Natural killer cell (primary cell): ENCODE measurements at regions not wholly inside any gene's neighbourhood (a gene's known extent, or its start where the extent isn't known, plus 50 kb on each side); places are given as distances from the start of the nearest gene placed in this dataset.
"Not testable (repeated sequence)": the region's sequence is repeated elsewhere in the genome, so short reads cannot be mapped to it uniquely, and the experiment has no call there.

Source experiments
- ATAC-seq, 3 donors: fragments of 150-1000 bp in 2 of 3; fragments of 200-7000 bp in 1 of 3; cut with Tn5 transposase; 1 replicate in 1 of 3; 2 replicates in 2 of 3; pipeline ENCODE4 v1.10.0; 2021; ENCODE audit warnings: mild to moderate bottlenecking in 2 of 3, moderate library complexity in 2 of 3
- DNase-seq, 2 donors: peaks; one replicate each; pipeline versions ENCODE4 v3.0.0 to v3.0.0-alpha.2; 2013 to 2021; ENCODE audit warnings: mixed read lengths in 1 of 2
- H3K27ac ChIP-seq: one replicate; pipeline ENCODE4 v1.5.1; 2013; ENCODE audit warnings: mild to moderate bottlenecking, low read length
- H3K27me3 ChIP-seq: one replicate; pipeline ENCODE4 v1.6.1; 2013; ENCODE audit warnings: low read length; ENCODE audit not compliant: control insufficient read depth, insufficient read depth
- H3K36me3 ChIP-seq: one replicate; pipeline ENCODE4 v1.6.1; 2013; ENCODE audit warnings: low read length; ENCODE audit not compliant: control insufficient read depth, insufficient read depth
- H3K4me1 ChIP-seq: one replicate; pipeline ENCODE4 v1.6.1; 2013; ENCODE audit warnings: low read length; ENCODE audit not compliant: control insufficient read depth, insufficient read depth
- H3K4me3 ChIP-seq: one replicate; pipeline ENCODE4 v1.5.1; 2013; ENCODE audit warnings: low read length
- H3K9me3 ChIP-seq: one replicate; pipeline ENCODE4 v1.6.1; 2013; ENCODE audit warnings: low read length; ENCODE audit not compliant: control insufficient read depth, insufficient read depth
- H3K27ac Mint-ChIP-seq, 2 donors: one replicate each; pipeline ENCODE4 v1.8.0; 2022; ENCODE audit warnings: mild to moderate bottlenecking in 2 of 2, mixed read lengths in 2 of 2, moderate library complexity in 1 of 2
- H3K27me3 Mint-ChIP-seq, 2 donors: one replicate each; pipeline ENCODE4 v1.8.0; 2022; ENCODE audit warnings: low read depth in 2 of 2, mixed read lengths in 2 of 2
- H3K36me3 Mint-ChIP-seq: one replicate; pipeline ENCODE4 v1.8.0; 2022; ENCODE audit warnings: mixed read lengths
- H3K4me1 Mint-ChIP-seq, 2 donors: one replicate each; pipeline ENCODE4 v1.8.0; 2022; ENCODE audit warnings: mixed read lengths in 2 of 2
- H3K4me3 Mint-ChIP-seq: one replicate; pipeline ENCODE4 v1.8.0; 2022; ENCODE audit warnings: mild to moderate bottlenecking, moderate library complexity, mixed read lengths
- H3K9me3 Mint-ChIP-seq, 2 donors: one replicate each; pipeline ENCODE4 v1.8.0; 2022; ENCODE audit warnings: mixed read lengths in 2 of 2
- WGBS: methylation state at CpG from one replicate; pipeline ENCODE4 v1.1.7; 2013; ENCODE audit warnings: missing lambda C conversion rate; ENCODE audit not compliant: insufficient coverage; 5-methylcytosine and 5-hydroxymethylcytosine counted together
- intact Hi-C: fragments of 100-400 bp; cut with micrococcal nuclease; formaldehyde crosslinking; loops from one replicate; pipeline ENCODE4 v1.14.2; 2022
- TF ChIP-seq, protein P1 (sequence below): fragments of 200-600 bp; IDR thresholded peaks from one replicate; pipeline ENCODE4 v1.8.0; 2022; ENCODE audit warnings: antibody characterized with exemption

DNA sequence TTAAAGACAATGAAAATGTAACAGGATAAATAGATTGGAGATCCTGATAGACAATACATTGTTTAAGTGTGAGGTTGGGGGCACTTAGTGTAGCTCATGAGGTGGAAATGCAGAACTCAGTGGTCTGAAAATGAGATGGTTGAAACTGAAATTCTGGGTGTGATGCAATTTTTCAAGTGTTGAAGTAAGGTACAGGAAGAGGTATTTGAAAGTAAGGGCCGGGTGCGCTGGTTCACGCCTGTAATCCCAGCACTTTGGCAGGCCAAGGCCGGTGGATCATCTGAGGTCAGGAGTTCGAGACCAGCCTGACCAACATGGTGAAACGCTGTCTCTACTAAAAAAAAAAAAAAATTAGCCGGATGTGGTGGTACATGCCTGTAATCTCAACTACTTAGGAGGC lies 113.0 kb downstream of the UFM1 start:
- H3K27ac ChIP-seq, result no peak overlapping the region
- Mint-ChIP-seq H3K4me3 (no peak overlapping the region), H3K27me3 (no peaks in the 10 kb centered on the region), H3K36me3 (no peaks in the 10 kb centered on the region), H3K9me3 (peaks cover 12 to 20% of the 10 kb centered on the region in 2 donors), H3K4me1 (no peaks in the 10 kb centered on the region), H3K27ac (no peak overlapping the region)
- WGBS, result 84% methylated on average over 7 of the region's 7 CpGs
- no peaks in the 10 kb centered on the region for H3K36me3 ChIP-seq
- intact Hi-C loops, result no loop called here
- no peaks in the 10 kb centered on the region for H3K27me3 ChIP-seq
- H3K4me1 ChIP-seq, result no peaks in the 10 kb centered on the region
- no peak for ATAC-seq
- no peaks in the 10 kb centered on the region for H3K9me3 ChIP-seq
- TF ChIP-seq, protein P1, sequence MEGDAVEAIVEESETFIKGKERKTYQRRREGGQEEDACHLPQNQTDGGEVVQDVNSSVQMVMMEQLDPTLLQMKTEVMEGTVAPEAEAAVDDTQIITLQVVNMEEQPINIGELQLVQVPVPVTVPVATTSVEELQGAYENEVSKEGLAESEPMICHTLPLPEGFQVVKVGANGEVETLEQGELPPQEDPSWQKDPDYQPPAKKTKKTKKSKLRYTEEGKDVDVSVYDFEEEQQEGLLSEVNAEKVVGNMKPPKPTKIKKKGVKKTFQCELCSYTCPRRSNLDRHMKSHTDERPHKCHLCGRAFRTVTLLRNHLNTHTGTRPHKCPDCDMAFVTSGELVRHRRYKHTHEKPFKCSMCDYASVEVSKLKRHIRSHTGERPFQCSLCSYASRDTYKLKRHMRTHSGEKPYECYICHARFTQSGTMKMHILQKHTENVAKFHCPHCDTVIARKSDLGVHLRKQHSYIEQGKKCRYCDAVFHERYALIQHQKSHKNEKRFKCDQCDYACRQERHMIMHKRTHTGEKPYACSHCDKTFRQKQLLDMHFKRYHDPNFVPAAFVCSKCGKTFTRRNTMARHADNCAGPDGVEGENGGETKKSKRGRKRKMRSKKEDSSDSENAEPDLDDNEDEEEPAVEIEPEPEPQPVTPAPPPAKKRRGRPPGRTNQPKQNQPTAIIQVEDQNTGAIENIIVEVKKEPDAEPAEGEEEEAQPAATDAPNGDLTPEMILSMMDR, result no peak
- H3K4me3 ChIP-seq, result no peak overlapping the region
- DNase-seq, result no peak

DNA sequence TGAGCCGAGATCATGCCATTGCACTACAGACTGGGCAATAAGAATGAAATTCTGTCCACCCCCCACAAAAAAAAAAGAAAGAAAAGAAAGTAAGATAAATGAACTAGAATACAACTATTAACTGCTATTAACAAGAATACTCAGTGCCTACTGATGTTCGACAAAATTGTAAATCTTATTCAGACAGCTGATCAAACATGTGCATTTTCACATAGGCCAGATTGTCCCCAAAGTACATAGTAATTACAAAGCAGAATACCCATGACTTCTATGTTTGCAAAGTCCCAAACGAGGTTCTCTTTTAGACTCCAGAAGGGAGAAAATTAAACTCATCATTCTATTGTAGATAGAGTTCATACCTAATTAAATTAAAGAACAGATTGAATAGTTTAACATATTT lies 113.4 kb downstream of the UFM1 start:
- Histone ChIP-seq H3K4me1 (no peaks in the 10 kb centered on the region), H3K9me3 (no peaks in the 10 kb centered on the region), H3K27me3 (no peaks in the 10 kb centered on the region), H3K36me3 (no peaks in the 10 kb centered on the region), H3K4me3 (no peak overlapping the region), H3K27ac (no peak overlapping the region)
- DNase-seq (no peak), ATAC-seq (no peak)
- intact Hi-C loops, result no loop called here
- Mint-ChIP-seq H3K4me1 (no peaks in the 10 kb centered on the region), H3K27ac (no peak overlapping the region), H3K27me3 (no peaks in the 10 kb centered on the region), H3K36me3 (no peaks in the 10 kb centered on the region), H3K9me3 (peaks cover 9 to 18% of the 10 kb centered on the region in 2 donors), H3K4me3 (no peak overlapping the region)
- TF ChIP-seq, protein P1, result no peak
- WGBS, result 100% methylated on average over 1 of the region's 3 CpGs

DNA sequence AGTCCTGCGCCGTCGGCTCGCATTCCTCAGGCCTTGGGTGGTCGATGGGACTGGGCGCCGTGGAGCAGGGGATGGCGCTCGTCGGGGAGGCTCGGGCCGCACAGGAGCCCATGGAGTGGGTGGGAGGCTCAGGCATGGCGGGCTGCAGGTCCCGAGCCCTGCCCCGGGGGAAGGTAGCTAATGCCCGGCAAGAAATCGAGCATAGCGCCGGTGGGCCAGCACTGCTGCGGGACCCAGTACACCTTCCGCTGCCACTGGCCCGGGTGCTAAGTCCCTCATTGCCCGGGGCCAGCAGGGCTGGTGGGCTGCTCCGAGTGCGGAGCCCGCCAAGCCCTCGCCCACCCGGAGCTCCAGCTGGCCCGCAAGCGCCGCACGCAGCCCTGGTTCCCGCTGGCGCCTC lies 122.8 kb downstream of the UFM1 start:
- H3K4me1 ChIP-seq, DNase-seq, H3K4me1 Mint-ChIP-seq, H3K4me3 Mint-ChIP-seq, H3K27me3 ChIP-seq, H3K27ac Mint-ChIP-seq, intact Hi-C loops, H3K36me3 Mint-ChIP-seq, H3K36me3 ChIP-seq, H3K9me3 ChIP-seq, H3K4me3 ChIP-seq, ATAC-seq, H3K9me3 Mint-ChIP-seq, H3K27ac ChIP-seq, H3K27me3 Mint-ChIP-seq: not testable (repeated sequence)
- 92% methylated on average over 29 of the region's 34 CpGs for WGBS

DNA sequence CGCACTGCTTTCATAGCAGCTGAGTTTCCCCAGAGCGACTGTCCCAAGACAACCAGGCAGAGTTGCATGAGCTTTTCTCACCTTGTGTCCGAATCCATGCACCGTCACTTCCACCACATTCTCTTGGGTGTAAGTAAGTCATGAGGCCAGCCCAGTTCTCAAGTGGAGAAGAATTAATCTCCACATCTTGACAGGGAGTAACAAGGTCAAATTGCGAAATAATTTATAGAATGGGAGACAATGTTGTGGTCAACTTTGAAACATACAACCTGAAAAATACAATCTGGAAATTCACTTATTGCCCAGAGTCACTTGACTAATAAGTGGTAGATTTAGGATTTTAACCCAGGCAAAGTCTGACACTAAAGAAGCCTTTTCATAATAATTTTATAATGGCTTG lies 123.7 kb downstream of the UFM1 start:
- no peaks in the 10 kb centered on the region for H3K4me1 ChIP-seq
- H3K4me3 Mint-ChIP-seq, result no peak overlapping the region
- H3K27me3 Mint-ChIP-seq, result no peaks in the 10 kb centered on the region
- no peak overlapping the region for H3K27ac ChIP-seq
- peaks cover 0 to 4% of the 10 kb centered on the region in 2 donors for H3K9me3 Mint-ChIP-seq
- no peaks in the 10 kb centered on the region for H3K36me3 Mint-ChIP-seq
- H3K27me3 ChIP-seq, result no peaks in the 10 kb centered on the region
- H3K36me3 ChIP-seq, result no peaks in the 10 kb centered on the region
- H3K9me3 ChIP-seq, result no peaks in the 10 kb centered on the region
- no peak for ATAC-seq
- no peak for DNase-seq
- WGBS, result 90% methylated on average over 3 of the region's 5 CpGs
- no peaks in the 10 kb centered on the region for H3K4me1 Mint-ChIP-seq
- intact Hi-C loops, result no loop called here
- TF ChIP-seq, protein P1, result no peak
- H3K27ac Mint-ChIP-seq, result no peak overlapping the region
- H3K4me3 ChIP-seq, result no peak overlapping the region
